ENCODE measurements at regions not wholly inside any gene's neighbourhood (a gene's known extent, or its start where the extent isn't known, plus 50 kb on each side); places are given as distances from the start of the nearest gene placed in this dataset.
"Not testable (repeated sequence)": the region's sequence is repeated elsewhere in the genome, so short reads cannot be mapped to it uniquely, and the experiment has no call there.

GRCh38 chr16:29177888-29178726 lies 193.3 kb downstream of the LAT start (continued):
- not testable (repeated sequence) for TF ChIP-seq PBX2 (CRISPR knock-in tag; IDR thresholded peaks at IDR 0.05; ENCODE audit: low read depth); NR2C2 (CRISPR knock-in tag; IDR thresholded peaks at IDR 0.05)
- TF ChIP-seq PBX2 (tag; conservative IDR thresholded peaks at IDR 0.05; ENCODE audit: low read depth) (0 out of 2 replicates have a peak, but pooled peaks have one; percentile 28), CBFA2T2 (conservative IDR thresholded peaks at IDR 0.05) (peak; percentile 47), L3MBTL2 (IDR thresholded peaks at IDR 0.05) (peak; percentile 88), ZNF395 (CRISPR knock-in tag; IDR thresholded peaks at IDR 0.05) (peak; percentile 56; the same call in 1 of the 2 replicates), PKNOX1 (IDR thresholded peaks at IDR 0.05) (peak; percentile 31; the same call in 1 of the 2 replicates), NR2C2 (tag; IDR thresholded peaks at IDR 0.05) (0 out of 2 replicates have a peak, but pooled peaks have one; percentile 17)
- TF ChIP-seq, protein P1, sequence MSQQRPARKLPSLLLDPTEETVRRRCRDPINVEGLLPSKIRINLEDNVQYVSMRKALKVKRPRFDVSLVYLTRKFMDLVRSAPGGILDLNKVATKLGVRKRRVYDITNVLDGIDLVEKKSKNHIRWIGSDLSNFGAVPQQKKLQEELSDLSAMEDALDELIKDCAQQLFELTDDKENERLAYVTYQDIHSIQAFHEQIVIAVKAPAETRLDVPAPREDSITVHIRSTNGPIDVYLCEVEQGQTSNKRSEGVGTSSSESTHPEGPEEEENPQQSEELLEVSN (IDR thresholded peaks at IDR 0.05; ENCODE audit: borderline replicate concordance in 1 of 2, extremely low read depth in 1 of 2, insufficient read depth in 1 of 2, insufficient read length in 1 of 2, low read depth in 1 of 2, low read length in 1 of 2, poor library complexity in 1 of 2, severe bottlenecking in 1 of 2): peak; percentile 41 to 57

All from K562 (cell line).